Fibroblast of lung (primary cell): ENCODE measurements at regions not wholly inside any gene's neighbourhood (a gene's known extent, or its start where the extent isn't known, plus 50 kb on each side); places are given as distances from the start of the nearest gene placed in this dataset.
"Not testable (repeated sequence)": the region's sequence is repeated elsewhere in the genome, so short reads cannot be mapped to it uniquely, and the experiment has no call there.

Source experiments
- CTCF ChIP-seq, 2 donors: IDR thresholded peaks in 1 of 2; conservative IDR thresholded peaks in 1 of 2; 1 replicate in 1 of 2; 2 replicates in 1 of 2; pipeline ENCODE4 v1.5.1; 2011 to 2012; ENCODE audit warnings: low read length in 2 of 2, control low read depth in 1 of 2, inconsistent platforms in 1 of 2, low read depth in 1 of 2, mild to moderate bottlenecking in 1 of 2
- EZH2 ChIP-seq: IDR thresholded peaks from 2 replicates; pipeline ENCODE4 v1.5.1; 2012; ENCODE audit warnings: low read length, control low read depth, mild to moderate bottlenecking; ENCODE audit errors: missing control alignments

GRCh38 chrX:99939206-99939882 lies 470.7 kb downstream of the PCDH19 start:
- TF ChIP-seq CTCF (conservative IDR thresholded peaks at IDR 0.05 in 1 of 2, IDR thresholded peaks at IDR 0.05 in 1 of 2; ENCODE audit: low read depth in 1 of 2, low read length in 2 of 2); EZH2: not testable (repeated sequence)
